ENCODE measurements at regions not wholly inside any gene's neighbourhood (a gene's known extent, or its start where the extent isn't known, plus 50 kb on each side); places are given as distances from the start of the nearest gene placed in this dataset.

DNA sequence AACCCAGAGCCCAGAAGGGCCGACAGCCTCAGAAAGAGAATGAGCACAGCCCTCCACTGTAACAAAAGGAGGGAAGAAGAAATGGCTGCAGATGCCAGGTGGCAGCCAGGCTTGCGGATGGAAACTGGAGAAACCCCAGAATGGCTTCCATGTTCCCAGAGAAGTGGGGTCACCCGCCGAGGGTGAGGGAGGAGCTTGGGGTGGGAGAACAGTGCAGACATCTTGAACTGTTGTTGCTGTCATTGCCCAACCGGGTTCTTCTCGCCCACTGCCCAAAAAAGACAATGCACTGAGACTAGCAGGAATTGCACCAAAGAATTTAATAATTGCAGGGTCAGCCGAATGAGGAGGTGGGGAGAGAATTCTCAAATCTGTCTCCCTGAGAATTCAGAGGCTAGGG lies 223.2 kb upstream of the RAB6C start:
- peaks cover 50% of the 10 kb centered on the region for H3K27me3 ChIP-seq (ENCODE audit: low read depth)
- no peak overlapping the region for H3K4me3 ChIP-seq
- H3K27ac ChIP-seq (replicated peaks) = no peak overlapping the region
- no peaks in the 10 kb centered on the region for H3K4me1 ChIP-seq
- H3K36me3 ChIP-seq = no peaks in the 10 kb centered on the region
- no peaks in the 10 kb centered on the region for H3K9me3 ChIP-seq (replicated peaks)
- TF ChIP-seq, protein P1, sequence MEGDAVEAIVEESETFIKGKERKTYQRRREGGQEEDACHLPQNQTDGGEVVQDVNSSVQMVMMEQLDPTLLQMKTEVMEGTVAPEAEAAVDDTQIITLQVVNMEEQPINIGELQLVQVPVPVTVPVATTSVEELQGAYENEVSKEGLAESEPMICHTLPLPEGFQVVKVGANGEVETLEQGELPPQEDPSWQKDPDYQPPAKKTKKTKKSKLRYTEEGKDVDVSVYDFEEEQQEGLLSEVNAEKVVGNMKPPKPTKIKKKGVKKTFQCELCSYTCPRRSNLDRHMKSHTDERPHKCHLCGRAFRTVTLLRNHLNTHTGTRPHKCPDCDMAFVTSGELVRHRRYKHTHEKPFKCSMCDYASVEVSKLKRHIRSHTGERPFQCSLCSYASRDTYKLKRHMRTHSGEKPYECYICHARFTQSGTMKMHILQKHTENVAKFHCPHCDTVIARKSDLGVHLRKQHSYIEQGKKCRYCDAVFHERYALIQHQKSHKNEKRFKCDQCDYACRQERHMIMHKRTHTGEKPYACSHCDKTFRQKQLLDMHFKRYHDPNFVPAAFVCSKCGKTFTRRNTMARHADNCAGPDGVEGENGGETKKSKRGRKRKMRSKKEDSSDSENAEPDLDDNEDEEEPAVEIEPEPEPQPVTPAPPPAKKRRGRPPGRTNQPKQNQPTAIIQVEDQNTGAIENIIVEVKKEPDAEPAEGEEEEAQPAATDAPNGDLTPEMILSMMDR (IDR thresholded peaks at IDR 0.05; ENCODE audit: borderline replicate concordance) = no peak
- intact Hi-C loops (cut with micrococcal nuclease) = no loop called here
- DNase-seq = no peak

DNA sequence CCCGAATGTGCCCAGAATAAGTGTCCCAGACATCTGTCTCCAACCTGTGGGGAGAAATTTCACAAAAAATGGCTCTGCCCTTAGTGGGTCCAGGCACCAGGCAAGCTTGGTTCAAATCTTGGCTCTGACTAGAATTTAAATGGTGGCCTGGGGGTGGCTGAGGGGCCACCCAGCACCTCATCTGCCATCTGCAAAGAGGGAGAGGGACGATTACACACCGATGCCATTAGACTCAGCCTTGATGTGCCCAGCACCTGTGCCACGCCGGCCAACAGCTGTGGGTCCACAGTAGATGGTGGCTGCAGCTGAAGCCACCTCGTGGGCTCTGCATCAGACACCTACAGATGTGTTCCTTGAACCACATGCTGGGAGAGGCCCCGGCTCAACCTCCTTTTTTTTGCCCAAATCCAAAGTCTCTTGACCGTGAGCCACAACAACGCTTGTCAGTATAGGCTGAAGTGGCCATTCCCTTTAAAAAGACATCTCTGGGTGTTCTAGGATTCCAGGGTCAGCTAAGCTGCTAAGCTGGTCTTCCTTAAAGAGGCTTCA lies 222.0 kb upstream of the RAB6C start:
- peaks cover 50% of the 10 kb centered on the region for H3K27me3 ChIP-seq (ENCODE audit: low read depth)
- H3K36me3 ChIP-seq = no peaks in the 10 kb centered on the region
- H3K9me3 ChIP-seq (replicated peaks) = no peaks in the 10 kb centered on the region
- H3K4me3 ChIP-seq = no peak overlapping the region
- TF ChIP-seq, protein P1 (IDR thresholded peaks at IDR 0.05; ENCODE audit: borderline replicate concordance) = no peak
- H3K4me1 ChIP-seq = no peaks in the 10 kb centered on the region
- no peak for DNase-seq
- peak overlapping the region; percentile 61 for H3K27ac ChIP-seq (replicated peaks)
- intact Hi-C loops (cut with micrococcal nuclease) = no loop called here

- intact Hi-C loops (cut with micrococcal nuclease) = no loop called here
- Histone ChIP-seq H3K4me3 (peak overlapping the region; percentile 54), H3K36me3 (no peaks in the 10 kb centered on the region), H3K27ac (replicated peaks) (peak overlapping the region; percentile 61), H3K9me3 (replicated peaks) (no peaks in the 10 kb centered on the region), H3K27me3 (ENCODE audit: low read depth) (peaks cover 43% of the 10 kb centered on the region), H3K4me1 (no peaks in the 10 kb centered on the region)
- peak; percentile 50 for DNase-seq
- TF ChIP-seq, protein P1 (IDR thresholded peaks at IDR 0.05; ENCODE audit: borderline replicate concordance) = no peak
These were observed 221.3 kb upstream of the RAB6C start for GRCh38 chr2:129757915-129758783.

DNA sequence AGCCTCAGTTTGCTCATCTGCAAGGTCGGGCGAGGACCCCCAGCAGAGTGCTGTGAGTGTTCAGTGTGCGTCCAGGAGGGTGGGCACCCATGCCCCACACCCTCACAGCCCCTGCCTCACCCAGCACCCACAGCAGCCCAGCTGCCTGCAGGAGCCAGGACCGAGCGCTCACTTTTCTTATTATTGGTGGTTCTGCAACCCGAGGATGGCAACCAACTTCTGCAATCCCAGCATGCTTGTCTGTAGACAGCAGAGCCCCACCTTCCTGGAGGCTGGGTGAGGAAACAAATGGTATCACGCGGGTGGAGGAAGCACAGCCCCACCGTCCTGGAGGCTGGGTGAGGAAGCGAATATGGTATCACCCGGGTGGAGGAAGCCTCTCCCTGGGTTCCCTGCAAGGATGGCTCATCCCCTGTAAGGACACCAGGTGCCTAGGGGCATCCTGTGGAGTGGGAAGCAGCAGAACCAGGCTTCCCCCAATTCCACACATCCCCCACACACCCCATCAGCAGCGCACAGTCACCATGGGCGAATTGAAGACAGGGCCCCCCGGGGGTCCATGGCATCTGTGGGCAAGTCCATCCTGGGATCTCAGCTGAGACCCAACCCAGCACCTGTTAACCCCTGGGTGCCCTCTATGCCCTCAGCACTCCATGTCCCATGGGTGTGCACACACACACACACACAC lies 220.5 kb upstream of the RAB6C start:
- H3K4me3 ChIP-seq = peak overlapping the region; percentile 54
- DNase-seq = peak; percentile 38
- H3K27ac ChIP-seq (replicated peaks) = peak overlapping the region; percentile 61
- no peaks in the 10 kb centered on the region for H3K9me3 ChIP-seq (replicated peaks)
- no peaks in the 10 kb centered on the region for H3K36me3 ChIP-seq
- no peaks in the 10 kb centered on the region for H3K4me1 ChIP-seq
- intact Hi-C loops (cut with micrococcal nuclease) = no loop called here
- H3K27me3 ChIP-seq (ENCODE audit: low read depth) = peaks cover 36% of the 10 kb centered on the region
- TF ChIP-seq, protein P1 (IDR thresholded peaks at IDR 0.05; ENCODE audit: borderline replicate concordance) = no peak

- Histone ChIP-seq H3K4me3 (no peak overlapping the region), H3K36me3 (no peaks in the 10 kb centered on the region), H3K27ac (replicated peaks) (no peak overlapping the region), H3K27me3 (ENCODE audit: low read depth) (peaks cover 36% of the 10 kb centered on the region), H3K4me1 (no peaks in the 10 kb centered on the region), H3K9me3 (replicated peaks) (no peaks in the 10 kb centered on the region)
- intact Hi-C loops (cut with micrococcal nuclease) = no loop called here
- TF ChIP-seq, protein P1 (IDR thresholded peaks at IDR 0.05; ENCODE audit: borderline replicate concordance) = no peak
- DNase-seq = no peak
These were observed 219.9 kb upstream of the RAB6C start for GRCh38 chr2:129759472-129760010.

Measured in left ventricle myocardium inferior (tissue), 1 donor.